RWPE2 (cell line): ENCODE measurements at regions not wholly inside any gene's neighbourhood (a gene's known extent, or its start where the extent isn't known, plus 50 kb on each side); places are given as distances from the start of the nearest gene placed in this dataset.

ENCODE experiments used
- ATAC-seq: fragments of 200-7000 bp; cut with Tn5 transposase; 3 replicates; pipeline ENCODE4 v1.9.1; 2021; ENCODE audit warnings: low read depth
- DNase-seq: peaks from one replicate; pipeline ENCODE4 v3.0.0-alpha.2; 2020; ENCODE audit warnings: low spot score
- H3K27ac ChIP-seq: fragments of 450-650 bp; 2 replicates; pipeline ENCODE4 v1.5.1; 2017; ENCODE audit warnings: mild to moderate bottlenecking; ENCODE audit not compliant: poor library complexity, severe bottlenecking
- H3K27me3 ChIP-seq: fragments of 250-450 bp; sonication (Bioruptor Pico); 2 replicates; pipeline ENCODE4 v1.5.1; 2021; ENCODE audit warnings: mild to moderate bottlenecking, moderate library complexity; ENCODE audit not compliant: insufficient read depth, poor library complexity, severe bottlenecking
- H3K36me3 ChIP-seq: fragments of 250-450 bp; sonication (Bioruptor Pico); 2 replicates; pipeline ENCODE4 v1.5.1; 2020; ENCODE audit warnings: low read depth, mild to moderate bottlenecking, moderate library complexity
- H3K4me1 ChIP-seq: fragments of 250-450 bp; sonication (Bioruptor Pico); 2 replicates; pipeline ENCODE4 v1.5.1; 2021; ENCODE audit warnings: mild to moderate bottlenecking, moderate library complexity; ENCODE audit not compliant: insufficient read depth, poor library complexity, severe bottlenecking
- H3K4me3 ChIP-seq: fragments of 250-450 bp; sonication (Bioruptor Pico); 2 replicates; pipeline ENCODE4 v1.5.1; 2021; ENCODE audit warnings: mild to moderate bottlenecking, moderate library complexity; ENCODE audit not compliant: severe bottlenecking
- H3K9me3 ChIP-seq: fragments of 250-450 bp; sonication (Bioruptor Pico); 2 replicates; pipeline ENCODE4 v1.5.1; 2021; ENCODE audit warnings: mild to moderate bottlenecking, moderate library complexity; ENCODE audit not compliant: severe bottlenecking
- CTCF ChIP-seq: fragments of 450-650 bp; IDR thresholded peaks from one replicate; pipeline ENCODE4 v1.5.1; 2017; ENCODE audit warnings: mild to moderate bottlenecking, moderate library complexity; ENCODE audit not compliant: poor library complexity, severe bottlenecking

GRCh38 chr4:123455360-123455759, 58.8 kb downstream of the SPRY1 start:
- DNase-seq (no peak), ATAC-seq (no peak)
- no peaks in the 10 kb centered on the region for H3K4me1 ChIP-seq
- no peaks in the 10 kb centered on the region for H3K27me3 ChIP-seq
- no peak overlapping the region for H3K27ac ChIP-seq
- no peaks in the 10 kb centered on the region for H3K9me3 ChIP-seq
- TF ChIP-seq CTCF = no peak
- no peaks in the 10 kb centered on the region for H3K36me3 ChIP-seq
- no peak overlapping the region for H3K4me3 ChIP-seq

GRCh38 chr4:123462007-123462406, 65.4 kb downstream of the SPRY1 start:
- Histone ChIP-seq H3K4me3 (no peak overlapping the region), H3K27ac (no peak overlapping the region), H3K36me3 (no peaks in the 10 kb centered on the region), H3K9me3 (no peaks in the 10 kb centered on the region), H3K4me1 (peaks cover 7% of the 10 kb centered on the region), H3K27me3 (no peaks in the 10 kb centered on the region)
- DNase-seq (no peak), ATAC-seq (peak; percentile 66)
- no peak for TF ChIP-seq CTCF

- no peaks in the 10 kb centered on the region for H3K9me3 ChIP-seq
- H3K4me1 ChIP-seq = peaks cover 7% of the 10 kb centered on the region
- TF ChIP-seq CTCF = no peak
- no peak overlapping the region for H3K27ac ChIP-seq
- DNase-seq (no peak), ATAC-seq (no peak)
- no peaks in the 10 kb centered on the region for H3K36me3 ChIP-seq
- H3K27me3 ChIP-seq = no peaks in the 10 kb centered on the region
- no peak overlapping the region for H3K4me3 ChIP-seq
Observed at GRCh38 chr4:123463869-123464268, 67.3 kb downstream of the SPRY1 start.

- H3K27me3 ChIP-seq = no peaks in the 10 kb centered on the region
- TF ChIP-seq CTCF = no peak
Observed at GRCh38 chr4:123465416-123465815, 68.8 kb downstream of the SPRY1 start.

GRCh38 chr4:123466080-123466785, 69.6 kb downstream of the SPRY1 start:
- H3K4me3 ChIP-seq = no peak overlapping the region
- no peak for ATAC-seq
- H3K27me3 ChIP-seq = no peaks in the 10 kb centered on the region
- no peaks in the 10 kb centered on the region for H3K36me3 ChIP-seq
- H3K27ac ChIP-seq = no peak overlapping the region
- no peak for TF ChIP-seq CTCF
- H3K4me1 ChIP-seq = peaks cover 7% of the 10 kb centered on the region
- H3K9me3 ChIP-seq = no peaks in the 10 kb centered on the region
- DNase-seq = no peak

More at GRCh38 chr4:123465416-123465815, 68.8 kb downstream of the SPRY1 start:
- DNase-seq = no peak
- Histone ChIP-seq H3K4me3 (no peak overlapping the region), H3K4me1 (peaks cover 7% of the 10 kb centered on the region), H3K27ac (no peak overlapping the region), H3K36me3 (no peaks in the 10 kb centered on the region), H3K9me3 (no peaks in the 10 kb centered on the region)
- no peak for ATAC-seq
